Prostate gland (tissue), 2 donors: ENCODE measurements at regions not wholly inside any gene's neighbourhood (a gene's known extent, or its start where the extent isn't known, plus 50 kb on each side); places are given as distances from the start of the nearest gene placed in this dataset.

ENCODE experiments used
- CTCF ChIP-seq, 4 experiments: fragments of 200-600 bp in 2 of 4; fragments of 450-650 bp in 2 of 4; sonication (generic) in 2 of 4; IDR thresholded peaks; 1 replicate in 3 of 4; 2 replicates in 1 of 4; pipeline ENCODE4 v1.5.1; 2016 to 2019; ENCODE audit warnings: antibody characterized with exemption in 4 of 4, mild to moderate bottlenecking in 2 of 4, moderate library complexity in 2 of 4
- POLR2A ChIP-seq: fragments of 450-650 bp; IDR thresholded peaks from one replicate; pipeline ENCODE4 v1.6.1; 2016; ENCODE audit warnings: antibody characterized with exemption, mild to moderate bottlenecking
- POLR2AphosphoS5 ChIP-seq: sonication (generic); formaldehyde crosslinking; IDR thresholded peaks from one replicate; pipeline ENCODE4 v1.6.1; 2017; ENCODE audit warnings: antibody characterized with exemption

- no peak for TF ChIP-seq POLR2AphosphoS5
- no peak for TF ChIP-seq CTCF (IDR thresholded peaks at IDR 0.05)
- TF ChIP-seq POLR2A = no peak
These were observed 490.0 kb upstream of the PIK3R1 start for GRCh38 chr5:67725604-67726003.
